GM21529 (cell line): ENCODE measurements at regions not wholly inside any gene's neighbourhood (a gene's known extent, or its start where the extent isn't known, plus 50 kb on each side); places are given as distances from the start of the nearest gene placed in this dataset.
A peak's percentile ranks its signal among the peaks of the same experiment; 100 is the strongest.

Experiments used
- ATAC-seq: cut with Tn5 transposase; IDR thresholded peaks from one replicate; pipeline ENCODE4 v1.9.1; 2021; ENCODE audit not compliant: unreplicated experiment

DNA sequence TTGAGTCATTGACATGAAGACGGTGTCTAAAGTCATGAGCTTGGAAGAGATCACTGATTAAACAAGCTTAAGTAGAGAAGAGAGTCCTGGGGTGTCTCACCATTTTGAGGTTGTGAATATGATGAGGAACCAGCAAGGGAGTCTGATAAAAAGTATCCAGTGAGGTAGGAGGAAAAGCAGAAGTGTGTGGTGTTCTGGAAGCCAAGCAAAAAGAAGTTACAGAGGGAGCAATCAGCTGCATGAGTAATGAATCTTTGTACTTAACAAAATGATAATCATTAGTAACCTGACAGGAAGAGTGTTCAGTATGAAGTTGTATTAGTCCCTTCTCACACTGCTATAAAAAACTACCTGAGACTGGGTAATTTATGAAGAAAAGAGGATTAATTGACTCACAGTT is 131.3 kb downstream of the C11orf87 start:
- ATAC-seq, result no peak

DNA sequence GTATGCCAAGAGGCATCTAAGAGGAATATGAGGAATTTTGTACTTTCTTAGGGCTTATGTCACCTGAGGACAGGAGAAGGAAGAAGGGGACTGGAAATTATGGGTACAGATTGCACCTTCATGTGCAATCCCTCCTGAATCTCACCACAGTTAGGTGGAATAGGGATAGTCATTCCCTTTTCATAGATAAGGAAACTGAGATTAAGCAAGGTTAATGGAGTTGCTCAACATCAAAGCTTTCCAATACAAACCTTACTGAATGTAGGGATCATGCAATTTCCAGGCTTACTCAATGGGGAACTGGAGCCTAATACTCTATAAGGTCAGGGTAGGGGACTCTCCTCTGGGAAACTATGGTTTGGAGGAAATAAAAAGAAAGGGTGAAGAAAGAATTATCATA is 133.0 kb downstream of the C11orf87 start:
- ATAC-seq, result no peak

DNA sequence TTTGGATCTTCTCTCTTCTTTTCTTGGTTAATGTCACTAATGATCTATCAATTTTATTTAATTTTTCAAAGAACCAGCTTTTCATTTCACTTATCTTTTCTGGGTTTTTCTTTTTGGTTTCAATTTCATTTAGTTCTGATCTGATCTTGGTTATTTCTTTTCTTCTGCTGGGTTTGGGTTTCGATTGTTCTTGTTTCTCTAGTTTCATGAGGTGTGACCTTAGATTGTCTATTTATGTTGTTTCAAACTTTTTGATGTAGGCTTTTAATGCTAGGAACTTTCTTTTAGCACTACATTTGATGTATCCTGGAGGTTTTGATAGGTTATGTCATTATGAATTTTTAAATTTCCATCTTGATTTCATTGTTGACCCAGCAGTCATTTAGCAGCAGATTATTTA is 142.3 kb downstream of the C11orf87 start:
- no peak for ATAC-seq

DNA sequence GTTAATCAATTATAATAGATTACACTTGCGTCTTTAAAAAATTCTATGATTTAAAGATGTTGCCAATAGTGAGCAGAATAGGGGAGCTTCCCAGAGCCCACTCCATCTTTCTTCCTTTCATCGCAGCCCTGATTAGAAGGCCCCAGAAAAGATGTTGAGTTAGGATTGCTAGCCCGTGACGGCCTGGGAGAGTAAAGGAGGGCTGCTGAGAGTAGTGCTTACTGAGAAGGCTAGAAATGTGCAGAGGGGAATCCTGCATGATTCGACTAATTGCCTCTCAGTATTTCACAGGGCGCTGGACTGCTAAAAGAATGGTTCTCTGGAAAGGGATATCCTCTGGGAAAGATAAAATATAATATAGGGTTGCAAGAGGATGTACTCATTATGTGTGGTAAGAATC is 160.5 kb downstream of the C11orf87 start:
- no peak for ATAC-seq

DNA sequence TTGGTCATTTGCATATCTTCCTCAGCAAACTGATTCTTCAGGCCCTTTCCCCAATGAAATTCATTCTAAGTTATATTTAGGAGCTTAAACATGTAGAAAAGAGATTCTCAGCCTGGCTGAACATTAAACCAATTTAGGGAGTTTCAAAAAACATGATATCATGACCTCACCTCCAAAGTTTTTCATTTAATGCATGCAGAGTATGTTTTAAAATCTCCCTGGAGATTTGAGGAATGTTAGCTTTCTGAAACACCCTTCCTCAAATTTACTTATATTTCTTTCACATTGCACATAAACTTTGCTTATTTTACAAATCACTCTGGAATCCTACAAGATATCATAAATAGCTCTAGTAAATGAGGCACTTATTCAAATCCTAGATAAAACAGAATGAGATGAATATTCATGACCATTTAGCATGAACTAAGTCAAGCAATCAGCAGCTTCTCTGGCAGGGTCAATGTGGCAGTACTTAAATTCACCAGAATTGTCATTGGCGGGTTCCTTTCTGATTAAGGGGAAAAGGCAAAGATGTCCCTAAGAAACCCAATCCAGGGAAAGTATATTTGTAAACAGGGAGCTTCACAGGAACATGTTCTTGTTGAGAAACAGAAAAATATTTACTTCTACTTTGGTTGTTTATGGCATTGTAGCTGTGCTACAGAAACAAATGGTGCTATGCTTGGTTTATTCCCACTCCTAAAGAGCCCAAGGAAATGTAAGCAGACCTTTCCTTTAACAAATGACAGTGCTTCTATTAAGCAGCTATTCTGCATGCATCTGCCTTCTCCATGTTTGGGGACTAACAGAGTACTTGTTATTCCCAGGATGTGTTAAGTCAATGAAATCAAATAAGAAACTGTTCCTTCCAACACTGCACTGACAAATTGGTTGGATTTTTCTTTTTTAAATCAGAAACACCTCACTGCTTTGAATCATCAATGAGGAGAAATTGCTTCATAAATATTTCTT is 162.3 kb downstream of the C11orf87 start:
- no peak for ATAC-seq

DNA sequence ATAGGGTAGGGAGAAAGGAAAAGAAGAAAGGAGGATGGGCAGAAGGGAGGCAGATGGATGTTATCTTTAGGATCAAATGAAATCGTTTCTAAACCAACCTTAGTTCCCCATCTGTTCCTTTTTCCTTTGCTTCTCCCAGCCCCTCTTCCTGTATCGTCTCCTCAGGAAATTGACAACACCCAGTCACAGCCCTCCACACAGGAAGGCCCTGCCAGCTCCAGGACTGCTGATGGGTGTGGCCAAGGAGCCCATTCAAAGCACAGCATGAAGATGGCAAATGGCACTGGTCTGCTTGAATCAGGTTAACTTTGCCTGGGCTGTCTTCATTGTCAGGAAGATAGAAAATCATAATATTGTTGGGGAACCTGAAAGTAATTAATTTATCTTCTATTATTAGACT is 164.8 kb downstream of the C11orf87 start:
- no peak for ATAC-seq

DNA sequence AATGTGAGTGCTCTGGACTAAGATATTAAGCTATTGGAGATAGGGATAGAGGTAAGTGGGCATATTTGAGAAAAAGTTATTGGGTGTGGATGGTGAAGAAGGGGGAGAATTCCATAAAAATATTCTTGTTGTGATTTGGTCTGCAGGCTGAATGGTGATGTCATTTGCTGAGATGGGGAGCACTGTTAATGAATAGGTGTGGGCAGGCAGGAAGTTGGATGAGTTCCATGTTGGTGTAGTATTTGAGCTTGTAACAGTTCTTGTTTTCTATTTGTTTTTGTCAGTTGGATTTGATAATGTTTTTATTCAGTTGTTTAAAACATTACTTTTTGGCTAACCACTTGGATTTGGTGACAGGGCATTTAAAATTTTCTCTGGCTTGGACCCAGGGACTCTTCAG is 168.8 kb downstream of the C11orf87 start:
- ATAC-seq, result no peak

DNA sequence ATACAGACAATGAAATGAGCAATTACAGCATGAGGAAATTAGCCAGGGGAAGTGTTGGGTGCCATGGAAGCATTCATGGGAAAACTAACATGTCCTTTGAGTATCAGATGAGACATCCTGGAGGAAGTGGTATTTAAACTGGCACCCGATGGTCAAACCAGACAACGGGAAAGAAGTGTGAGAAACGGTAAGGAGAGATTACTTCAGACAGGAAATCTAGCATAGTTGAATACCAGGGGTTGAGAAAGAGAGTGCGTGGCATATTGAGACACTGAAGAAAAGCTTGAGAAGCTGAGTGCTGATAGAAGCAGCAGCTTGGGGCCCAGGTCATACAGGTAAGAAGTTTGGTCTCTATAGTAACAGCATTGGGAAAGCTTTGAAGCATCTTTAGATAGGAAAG is 175.3 kb downstream of the C11orf87 start:
- no peak for ATAC-seq

DNA sequence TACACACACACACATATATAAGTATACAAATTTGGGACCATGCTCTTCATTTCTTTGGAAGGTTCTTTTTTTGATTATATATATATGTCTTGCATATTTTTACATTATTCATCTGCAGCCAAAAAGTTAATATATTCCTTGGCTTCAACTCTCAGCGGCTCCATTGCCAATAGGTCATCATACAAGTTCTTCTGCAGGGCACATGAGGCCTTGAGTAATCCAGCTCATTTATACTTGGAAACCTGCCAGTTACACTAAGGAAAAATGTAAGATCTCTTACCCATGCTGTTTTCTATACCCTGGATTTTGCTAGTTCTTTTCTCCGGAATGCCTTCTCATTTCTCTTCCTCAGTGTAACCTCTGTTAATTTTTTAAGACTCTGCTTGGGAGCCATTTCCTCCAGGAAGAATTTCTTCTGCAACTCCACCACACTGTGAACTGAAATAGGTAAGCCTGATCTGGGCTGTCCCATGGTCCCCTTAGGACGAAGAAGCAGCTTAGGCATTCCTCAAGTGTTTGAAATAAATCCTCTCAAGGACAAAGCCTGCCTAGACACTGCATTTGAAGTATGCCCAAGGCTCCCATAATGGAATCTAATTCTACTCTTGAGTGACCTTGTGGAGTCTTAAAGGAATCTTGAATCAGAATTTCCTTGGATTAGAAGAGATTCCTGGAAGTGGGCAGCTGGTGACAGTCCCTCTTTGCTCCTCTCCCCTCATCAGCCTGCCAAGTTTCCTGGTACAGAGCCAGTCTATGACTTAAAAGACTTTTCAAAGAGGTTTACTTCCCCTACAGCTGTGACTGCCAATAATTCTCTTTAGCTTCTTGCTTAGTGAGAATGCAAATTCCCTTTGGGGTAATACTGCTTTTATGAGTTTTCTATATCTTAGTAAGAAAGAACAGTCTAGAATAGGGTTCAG is 182.8 kb downstream of the C11orf87 start:
- ATAC-seq, result no peak

DNA sequence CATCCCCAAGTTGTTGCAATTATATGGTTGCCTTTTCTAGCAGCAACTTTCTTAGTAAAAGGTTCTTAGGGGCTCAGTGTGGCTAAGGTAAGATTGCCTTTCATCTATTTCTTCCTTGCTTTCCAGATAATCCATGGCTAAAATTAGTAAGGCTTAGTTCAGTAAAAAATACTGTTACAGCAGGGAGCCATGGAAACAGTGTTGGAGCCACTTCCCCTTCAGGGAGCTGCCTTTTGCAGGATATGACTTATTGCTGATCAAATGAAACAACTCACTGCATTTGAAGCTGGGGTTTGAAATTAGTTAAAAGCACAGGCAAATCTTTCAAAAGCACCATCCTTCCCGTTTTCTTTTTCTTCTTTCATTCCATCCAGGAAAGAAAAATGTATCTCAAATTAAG is 184.3 kb downstream of the C11orf87 start:
- ATAC-seq, result no peak

DNA sequence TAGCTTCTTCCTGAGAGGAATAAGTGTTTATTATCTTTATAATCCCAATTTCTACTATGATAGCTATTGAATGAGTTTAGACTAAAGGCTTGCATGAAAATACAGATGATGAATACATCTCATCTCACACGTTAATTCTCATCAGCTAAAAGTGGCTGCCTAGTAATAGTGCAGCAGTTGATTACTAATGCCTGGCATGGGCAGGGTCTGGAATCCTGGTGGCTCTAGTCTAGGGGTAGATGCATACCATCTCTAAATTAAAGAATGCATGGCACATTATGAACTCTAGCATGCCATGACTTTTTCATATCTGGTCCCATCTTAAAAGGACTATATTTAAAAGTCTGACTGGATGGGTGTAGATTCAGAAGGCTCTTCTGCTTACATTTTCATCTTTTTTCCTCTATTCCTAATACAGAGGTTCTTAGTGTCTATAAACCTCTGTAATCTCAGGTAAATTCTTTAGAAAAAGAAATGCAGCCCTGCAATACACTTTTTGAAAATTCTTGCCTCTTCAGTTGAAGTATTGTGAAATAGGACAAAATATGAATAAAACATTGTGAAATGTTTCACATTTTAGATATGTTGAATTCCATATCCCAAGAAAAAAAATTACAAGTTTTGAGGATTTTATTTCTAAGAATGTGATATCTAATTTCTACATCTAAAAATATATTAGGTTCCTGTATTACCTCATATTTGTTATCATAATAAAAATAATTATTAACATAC is 187.6 kb downstream of the C11orf87 start:
- no peak for ATAC-seq

DNA sequence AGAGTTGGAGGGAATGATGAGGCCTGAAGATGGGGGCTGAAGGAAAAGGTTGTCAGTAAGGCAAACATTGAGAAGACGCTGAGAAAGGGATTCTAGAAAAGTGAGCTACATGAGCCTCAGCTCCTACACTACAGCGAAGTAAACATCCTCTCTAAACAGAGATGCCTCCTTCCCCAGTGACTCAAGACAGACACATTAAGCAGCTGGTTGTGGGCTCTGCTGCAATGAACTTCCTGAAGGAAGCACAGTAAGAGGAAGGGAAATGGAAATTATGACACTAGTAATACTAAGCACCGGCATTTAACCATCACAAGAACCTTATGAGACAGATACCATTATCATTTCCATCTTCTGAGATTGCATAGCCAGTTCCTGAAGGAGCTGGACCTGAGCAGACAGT is 190.5 kb downstream of the C11orf87 start:
- ATAC-seq, result no peak

DNA sequence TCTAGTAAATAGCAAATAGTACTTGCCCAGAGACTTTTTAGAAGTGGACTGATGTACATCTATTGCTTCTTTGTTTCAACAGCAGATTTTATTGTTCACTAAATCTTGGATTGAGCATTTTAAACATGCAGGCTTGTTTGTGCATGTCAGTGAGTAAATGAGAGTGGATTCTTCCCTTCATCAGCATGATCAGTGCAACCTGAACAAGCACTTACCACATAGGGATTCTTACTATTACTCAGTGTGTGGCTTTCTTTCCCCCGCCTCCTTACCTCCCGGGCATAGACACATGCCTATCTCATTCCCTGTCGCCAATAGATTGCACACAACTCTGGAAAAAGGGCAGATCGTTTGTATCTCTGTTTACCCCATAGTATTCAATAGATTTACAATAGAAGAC is 197.5 kb downstream of the C11orf87 start:
- no peak for ATAC-seq

DNA sequence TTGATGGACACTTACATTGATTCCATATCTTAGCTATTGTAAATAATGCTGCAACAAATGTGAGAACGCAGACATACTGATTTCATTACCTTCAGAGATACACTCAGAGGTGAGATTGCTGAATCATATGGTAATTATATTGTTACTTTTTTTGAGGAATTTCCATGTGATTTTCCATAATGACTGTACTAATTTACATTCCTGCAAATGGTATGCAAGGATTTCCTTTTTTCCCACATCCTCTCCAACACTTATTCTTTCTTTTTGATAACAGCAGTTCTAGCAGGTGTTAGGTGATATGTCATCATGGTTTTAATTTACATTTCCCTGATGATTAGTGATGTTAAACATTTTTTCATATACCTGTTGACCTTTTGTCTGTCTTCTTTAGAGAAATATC is 207.7 kb downstream of the C11orf87 start:
- ATAC-seq, result no peak

DNA sequence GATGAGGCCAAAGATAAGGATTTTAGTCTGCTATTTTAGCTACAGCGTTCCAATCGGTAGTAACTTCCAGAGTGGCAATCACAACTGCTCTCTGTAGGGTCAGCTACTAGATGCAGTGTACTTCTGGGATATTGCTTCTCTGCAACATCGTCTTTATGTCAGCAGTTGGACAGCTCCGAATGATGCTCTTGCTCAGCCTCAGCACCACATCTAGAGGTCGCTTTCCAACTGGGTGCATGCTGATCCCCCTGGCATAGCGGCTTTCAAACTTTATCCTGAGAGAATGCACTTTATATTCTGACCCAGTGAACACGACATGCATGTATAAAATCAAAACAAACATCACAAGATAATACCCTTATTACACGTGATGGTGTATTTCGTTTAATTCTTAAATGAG is 219.6 kb downstream of the C11orf87 start:
- peak; percentile 44 for ATAC-seq

DNA sequence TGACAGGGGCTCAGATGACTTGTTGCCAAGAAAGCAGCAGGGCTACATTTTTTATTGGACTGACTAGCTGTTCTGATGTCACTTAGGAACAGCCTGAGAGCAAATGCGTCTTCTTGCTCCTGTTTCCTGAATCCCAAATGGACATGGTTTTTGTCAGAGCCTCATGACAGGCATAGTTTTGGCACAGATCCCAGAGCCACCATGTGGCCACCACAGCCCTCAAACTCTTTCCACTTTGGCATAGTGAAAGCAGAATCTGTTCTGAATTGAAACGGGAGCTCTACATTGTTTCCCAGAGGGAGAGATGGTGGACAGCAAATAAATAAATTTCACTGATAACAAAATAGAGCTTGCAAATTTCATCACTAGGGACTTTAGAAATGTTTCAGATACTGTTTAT is 222.2 kb downstream of the C11orf87 start:
- no peak for ATAC-seq

DNA sequence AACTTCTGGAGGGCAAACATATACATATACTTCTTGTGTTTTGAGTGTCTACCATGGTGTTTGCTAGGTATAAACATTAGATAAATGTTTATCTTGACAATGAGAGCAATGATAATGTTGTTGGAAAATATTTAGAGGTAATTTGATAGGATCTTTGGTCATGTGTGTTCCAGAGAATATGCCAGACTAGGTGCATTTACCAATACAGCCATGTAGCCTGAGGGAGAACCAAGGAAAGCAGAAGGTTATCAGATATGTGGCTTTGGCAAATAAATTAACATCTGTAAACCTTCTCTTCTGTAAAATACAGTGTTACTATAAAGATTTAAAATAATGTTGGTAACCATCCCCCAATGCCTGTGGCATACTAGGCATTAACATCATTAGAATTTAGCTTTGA is 226.8 kb downstream of the C11orf87 start:
- no peak for ATAC-seq

DNA sequence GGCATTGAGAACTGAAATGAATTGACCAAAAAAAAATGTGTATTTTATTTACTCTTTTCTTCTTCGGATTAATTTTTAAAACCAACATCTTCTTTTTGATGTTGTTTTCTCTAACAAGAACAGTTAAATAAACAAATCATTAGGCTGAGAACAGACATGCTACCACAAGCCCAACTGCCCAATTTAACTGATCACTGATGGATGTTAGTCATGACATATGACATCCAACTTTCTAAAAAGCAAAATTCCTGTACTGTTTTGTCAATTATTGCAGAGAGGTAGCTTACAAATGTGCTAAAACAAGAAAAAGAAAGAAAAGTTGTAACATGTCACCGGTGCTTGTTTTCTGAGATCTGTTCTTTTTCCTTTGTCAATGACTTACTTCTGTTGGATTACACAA is 232.1 kb downstream of the C11orf87 start:
- ATAC-seq, result no peak

DNA sequence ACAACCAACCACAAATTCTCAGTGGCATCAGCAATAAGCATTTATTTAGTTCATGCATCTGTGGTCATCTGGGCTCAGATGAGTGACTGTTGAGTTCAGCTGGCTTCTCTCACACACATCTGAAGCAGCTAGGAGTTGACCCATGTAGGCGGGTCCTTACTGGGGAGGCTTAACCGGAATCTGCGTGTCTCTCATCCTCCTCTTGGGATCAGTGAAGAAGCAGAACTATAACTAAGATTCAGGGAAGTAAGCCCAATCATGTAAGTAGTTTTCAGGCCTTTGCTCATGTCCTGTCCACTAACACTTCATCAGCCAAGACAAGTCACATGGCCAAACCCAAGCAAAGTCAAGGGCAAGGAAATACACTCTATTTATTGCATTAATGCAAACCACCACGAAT is 236.2 kb downstream of the C11orf87 start:
- no peak for ATAC-seq

DNA sequence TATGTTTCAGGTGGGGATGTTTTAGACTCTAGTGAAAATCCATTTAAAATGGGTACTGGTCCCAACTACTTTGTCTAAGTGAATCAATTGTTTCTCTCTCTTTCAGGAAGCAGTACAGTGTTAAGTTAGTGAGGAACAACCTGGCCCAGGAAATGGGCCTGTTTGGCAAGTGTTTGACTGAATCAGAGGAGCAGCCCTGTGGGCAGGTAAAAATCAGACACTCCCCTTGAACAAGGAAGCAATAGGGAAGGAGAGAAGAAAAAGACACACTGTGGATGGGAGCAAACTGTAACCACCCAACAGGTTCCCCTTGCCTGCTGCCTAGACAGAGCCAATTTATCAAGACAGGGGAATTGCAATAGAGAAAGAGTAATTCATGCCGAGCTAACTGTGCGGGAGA is 245.7 kb downstream of the C11orf87 start:
- no peak for ATAC-seq

DNA sequence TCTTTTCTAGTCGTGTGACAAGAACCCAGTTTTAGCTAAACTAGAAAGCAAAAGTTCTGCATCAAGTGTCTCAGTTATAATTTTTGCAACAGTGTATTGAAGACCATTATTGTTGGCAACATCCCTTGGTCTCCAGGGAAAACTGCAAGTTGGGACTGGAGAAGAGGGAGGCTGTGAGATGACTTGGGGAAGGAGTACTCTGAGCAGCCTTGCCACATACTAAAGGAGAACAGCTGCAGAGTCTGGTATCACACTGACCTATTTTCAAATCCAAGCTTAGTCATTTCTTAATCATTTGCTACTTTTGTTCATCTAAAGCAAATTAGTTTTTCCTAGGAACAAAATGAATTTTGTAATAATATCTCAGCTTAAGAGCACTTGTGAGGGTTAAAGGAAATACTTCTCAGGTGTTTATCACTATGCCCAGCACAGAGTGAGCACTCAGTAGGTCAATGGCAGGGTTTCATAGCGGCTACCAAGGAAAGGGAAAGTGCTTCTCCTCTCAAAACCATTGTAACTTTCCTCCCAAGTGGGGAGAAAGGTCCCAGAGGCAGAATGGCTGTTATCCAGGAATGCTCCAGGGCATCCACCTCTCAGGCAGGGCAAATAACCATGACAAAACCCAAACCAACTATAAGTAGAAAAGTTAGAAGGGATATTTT is 247.1 kb downstream of the C11orf87 start:
- ATAC-seq, result no peak
